ENCODE measurements at regions not wholly inside any gene's neighbourhood (a gene's known extent, or its start where the extent isn't known, plus 50 kb on each side); places are given as distances from the start of the nearest gene placed in this dataset.

DNA sequence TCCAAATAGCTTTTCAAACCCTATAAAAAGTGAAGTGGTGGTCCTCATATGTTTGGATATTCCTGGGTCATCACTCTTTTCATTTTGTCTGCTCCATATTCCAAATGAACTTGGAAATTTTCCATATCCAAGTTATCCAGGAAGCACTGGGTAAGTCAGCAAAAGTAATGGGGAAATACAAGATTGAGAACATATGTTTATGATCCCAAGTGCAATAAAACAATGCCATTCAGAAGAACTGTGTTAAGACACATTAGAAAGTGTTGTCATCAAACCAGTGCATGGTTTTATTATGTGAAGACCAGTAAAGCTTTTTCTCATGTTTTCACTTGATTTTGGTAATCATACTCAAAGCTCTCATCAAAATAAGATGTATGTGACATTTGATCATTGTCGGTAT, 363.4 kb downstream of the RPRM start:
- Histone ChIP-seq H3K27me3 (no peaks in the 10 kb centered on the region), H3K36me3 (no peaks in the 10 kb centered on the region), H3K4me3 (no peak overlapping the region), H3K27ac (no peak overlapping the region), H3K9me3 (no peaks in the 10 kb centered on the region), H3K4me1 (no peaks in the 10 kb centered on the region)
- DNase-seq, result no peak
- intact Hi-C loops (cut with DNase I; ENCODE audit: low total_unique reads), result no loop called here
- TF ChIP-seq CTCF (IDR thresholded peaks at IDR 0.05), result no peak

GRCh38 chr2:153110486-153110885, 368.1 kb downstream of the RPRM start:
- Histone ChIP-seq H3K4me3 (no peak overlapping the region), H3K36me3 (no peaks in the 10 kb centered on the region), H3K27ac (no peak overlapping the region), H3K4me1 (no peaks in the 10 kb centered on the region), H3K27me3 (no peaks in the 10 kb centered on the region), H3K9me3 (no peaks in the 10 kb centered on the region)
- intact Hi-C loops (cut with DNase I; ENCODE audit: low total_unique reads), result no loop called here
- DNase-seq, result no peak
- no peak for TF ChIP-seq CTCF (IDR thresholded peaks at IDR 0.05)

- Histone ChIP-seq H3K36me3 (no peaks in the 10 kb centered on the region), H3K27ac (no peak overlapping the region), H3K9me3 (no peaks in the 10 kb centered on the region), H3K4me3 (no peak overlapping the region), H3K4me1 (no peaks in the 10 kb centered on the region), H3K27me3 (no peaks in the 10 kb centered on the region)
- no peak for DNase-seq
- no peak for TF ChIP-seq CTCF (IDR thresholded peaks at IDR 0.05)
- intact Hi-C loops (cut with DNase I; ENCODE audit: low total_unique reads), result no loop called here
Observed at GRCh38 chr2:153109793-153110192, 368.8 kb downstream of the RPRM start.

DNA sequence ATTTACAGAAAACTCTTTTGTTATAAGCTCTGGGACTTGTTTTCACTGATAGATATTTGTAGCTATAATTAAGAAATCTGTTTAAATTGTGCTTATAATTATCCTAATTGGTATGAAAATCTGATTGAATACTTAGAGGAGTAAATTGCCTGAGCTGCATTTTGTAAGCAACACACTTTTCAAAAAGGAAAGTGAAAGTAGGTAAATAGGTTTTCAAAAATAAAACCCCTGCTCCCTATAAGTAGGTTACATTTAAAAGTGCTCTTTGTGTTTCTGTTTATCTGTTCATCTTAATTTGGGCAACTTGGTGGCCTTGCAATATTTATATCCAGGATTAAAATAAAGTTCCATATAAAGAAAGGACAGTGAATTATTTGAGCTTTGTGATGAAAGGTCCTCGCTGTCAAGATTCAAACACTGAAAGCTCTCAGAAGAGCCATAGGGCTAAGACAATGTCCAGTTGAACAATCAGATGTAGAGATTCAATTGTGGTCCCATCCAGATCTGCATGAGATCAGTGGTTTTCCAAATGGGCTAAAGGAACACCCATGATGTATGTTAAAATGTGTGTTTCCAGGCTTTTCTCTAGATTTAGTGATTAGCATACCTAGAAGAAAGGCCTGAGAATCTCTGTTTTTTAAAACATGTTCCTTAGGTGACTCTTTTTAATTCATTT, 371.6 kb downstream of the RPRM start:
- Histone ChIP-seq H3K9me3 (no peaks in the 10 kb centered on the region), H3K4me1 (no peaks in the 10 kb centered on the region), H3K27ac (no peak overlapping the region), H3K36me3 (no peaks in the 10 kb centered on the region), H3K27me3 (no peaks in the 10 kb centered on the region), H3K4me3 (no peak overlapping the region)
- intact Hi-C loops (cut with DNase I; ENCODE audit: low total_unique reads), result no loop called here
- no peak for DNase-seq
- no peak for TF ChIP-seq CTCF (IDR thresholded peaks at IDR 0.05)

GRCh38 chr2:153105829-153106578, 372.6 kb downstream of the RPRM start:
- no peak for TF ChIP-seq CTCF (IDR thresholded peaks at IDR 0.05)
- H3K4me1 ChIP-seq, result no peaks in the 10 kb centered on the region
- no peaks in the 10 kb centered on the region for H3K27me3 ChIP-seq
- H3K9me3 ChIP-seq, result no peaks in the 10 kb centered on the region
- intact Hi-C loops (cut with DNase I; ENCODE audit: low total_unique reads), result no loop called here
- no peak overlapping the region for H3K4me3 ChIP-seq
- H3K36me3 ChIP-seq, result no peaks in the 10 kb centered on the region
- no peak for DNase-seq
- H3K27ac ChIP-seq, result no peak overlapping the region
